Progenitor cell of endocrine pancreas (in vitro differentiated cells): ENCODE measurements at regions not wholly inside any gene's neighbourhood (a gene's known extent, or its start where the extent isn't known, plus 50 kb on each side); places are given as distances from the start of the nearest gene placed in this dataset.

ENCODE experiments used
- DNase-seq: peaks from one replicate; pipeline ENCODE4 v3.0.0; 2021; ENCODE audit warnings: low spot score; ENCODE audit not compliant: unreplicated experiment
- H3K27ac Mint-ChIP-seq: 2 replicates; pipeline ENCODE4 v1.8.0; 2021; ENCODE audit warnings: mild to moderate bottlenecking, moderate library complexity, mixed read lengths
- H3K27me3 Mint-ChIP-seq: 2 replicates; pipeline ENCODE4 v1.8.0; 2021; ENCODE audit warnings: mixed read lengths
- H3K36me3 Mint-ChIP-seq: 2 replicates; pipeline ENCODE4 v1.8.0; 2022; ENCODE audit warnings: mixed read lengths; ENCODE audit not compliant: insufficient read depth
- H3K4me1 Mint-ChIP-seq: 2 replicates; pipeline ENCODE4 v1.8.0; 2021; ENCODE audit warnings: low read depth, mixed read lengths
- H3K4me3 Mint-ChIP-seq: 2 replicates; pipeline ENCODE4 v1.8.0; 2021; ENCODE audit warnings: low read depth, mild to moderate bottlenecking, moderate library complexity, mixed read lengths
- H3K9me3 Mint-ChIP-seq: 2 replicates; pipeline ENCODE4 v1.8.0; 2021; ENCODE audit warnings: low read depth, mixed read lengths
- CTCF ChIP-seq: fragments of 200-600 bp; sonication (generic); IDR thresholded peaks from one replicate; pipeline ENCODE4 v1.5.0; 2021; ENCODE audit warnings: antibody characterized with exemption, mild to moderate bottlenecking; ENCODE audit not compliant: unreplicated experiment

- Mint-ChIP-seq H3K27ac (no peak overlapping the region), H3K27me3 (peaks cover 9% of the 10 kb centered on the region), H3K36me3 (no peaks in the 10 kb centered on the region), H3K9me3 (peaks cover 5% of the 10 kb centered on the region), H3K4me3 (no peak overlapping the region), H3K4me1 (peaks cover 11% of the 10 kb centered on the region)
- no peak for DNase-seq
- TF ChIP-seq CTCF, result no peak
These were observed 260.1 kb downstream of the CYRIA start for GRCh38 chr2:16405551-16405950.

- Mint-ChIP-seq H3K4me3 (no peak overlapping the region), H3K9me3 (peaks cover 1% of the 10 kb centered on the region), H3K4me1 (peaks cover 18% of the 10 kb centered on the region), H3K36me3 (no peaks in the 10 kb centered on the region), H3K27me3 (peaks cover 9% of the 10 kb centered on the region), H3K27ac (no peak overlapping the region)
- no peak for DNase-seq
- TF ChIP-seq CTCF, result no peak
These were observed 260.9 kb downstream of the CYRIA start for GRCh38 chr2:16404551-16405300.

DNA sequence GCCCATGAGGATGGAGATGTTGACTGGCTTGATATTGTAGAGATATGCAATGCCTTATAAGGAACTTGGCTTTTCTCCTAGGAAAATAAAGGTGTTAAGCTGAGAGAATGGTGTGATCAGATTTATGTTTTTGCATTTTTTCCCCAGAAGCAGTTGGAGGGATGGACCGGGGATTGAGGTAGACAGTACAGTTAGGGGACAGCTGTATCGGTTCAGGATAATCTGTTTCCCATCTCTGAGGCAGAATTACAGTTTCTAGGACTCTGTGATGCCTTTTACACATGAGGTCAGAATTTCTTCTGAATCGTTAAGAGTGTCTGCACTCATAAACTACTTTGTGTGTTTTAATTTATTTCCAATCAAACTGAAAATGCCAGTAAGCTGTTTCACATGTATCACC is 261.5 kb downstream of the CYRIA start:
- Mint-ChIP-seq H3K27me3 (peaks cover 9% of the 10 kb centered on the region), H3K4me3 (no peak overlapping the region), H3K9me3 (no peaks in the 10 kb centered on the region), H3K4me1 (peaks cover 18% of the 10 kb centered on the region), H3K27ac (no peak overlapping the region), H3K36me3 (no peaks in the 10 kb centered on the region)
- no peak for TF ChIP-seq CTCF
- DNase-seq, result no peak

GRCh38 chr2:16402891-16403290 is 262.7 kb downstream of the CYRIA start:
- no peak for DNase-seq
- H3K36me3 Mint-ChIP-seq, result no peaks in the 10 kb centered on the region
- H3K27ac Mint-ChIP-seq, result no peak overlapping the region
- H3K4me1 Mint-ChIP-seq, result peaks cover 15% of the 10 kb centered on the region
- H3K4me3 Mint-ChIP-seq, result no peak overlapping the region
- H3K27me3 Mint-ChIP-seq, result peaks cover 15% of the 10 kb centered on the region
- TF ChIP-seq CTCF, result no peak
- H3K9me3 Mint-ChIP-seq, result no peaks in the 10 kb centered on the region

DNA sequence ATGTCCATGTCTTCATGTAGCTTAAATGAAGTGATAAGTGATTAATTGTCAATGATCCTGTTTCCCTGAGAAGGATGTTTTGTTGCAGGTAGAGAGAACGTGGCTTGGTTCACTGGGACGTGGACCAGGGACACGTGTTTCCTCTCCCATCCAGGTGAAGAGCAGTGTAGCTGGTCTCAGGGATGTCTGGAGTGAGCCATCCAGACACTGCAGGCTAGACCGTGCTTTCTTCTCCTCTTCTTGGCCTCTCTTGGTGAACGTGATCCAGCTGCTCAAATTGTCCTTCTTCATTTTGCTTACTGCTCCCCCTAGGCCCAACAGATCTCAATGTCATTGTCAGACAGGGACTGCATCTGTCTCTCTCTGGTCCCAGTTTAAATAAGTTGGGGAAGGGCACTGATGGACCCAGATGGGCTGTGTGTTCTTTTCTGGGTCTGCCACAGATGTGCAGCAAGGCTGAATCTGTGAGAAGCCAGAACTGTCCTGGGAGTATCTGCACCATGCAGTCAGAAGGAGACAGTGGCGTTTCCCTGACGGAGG is 263.8 kb downstream of the CYRIA start:
- no peaks in the 10 kb centered on the region for H3K9me3 Mint-ChIP-seq
- H3K4me1 Mint-ChIP-seq, result peaks cover 14% of the 10 kb centered on the region
- DNase-seq, result no peak
- peaks cover 23% of the 10 kb centered on the region for H3K27me3 Mint-ChIP-seq
- H3K4me3 Mint-ChIP-seq, result no peak overlapping the region
- H3K36me3 Mint-ChIP-seq, result no peaks in the 10 kb centered on the region
- no peak for TF ChIP-seq CTCF
- no peak overlapping the region for H3K27ac Mint-ChIP-seq
